ENCODE measurements at regions not wholly inside any gene's neighbourhood (a gene's known extent, or its start where the extent isn't known, plus 50 kb on each side); places are given as distances from the start of the nearest gene placed in this dataset.
A peak's percentile ranks its signal among the peaks of the same experiment; 100 is the strongest.

GRCh38 chr1:244967159-244967558 is 102.8 kb upstream of the HNRNPU start:
- TF ChIP-seq CTCF (IDR thresholded peaks at IDR 0.05) = no peak
- no peak for TF ChIP-seq POLR2AphosphoS5 (IDR thresholded peaks at IDR 0.05)
- Histone ChIP-seq H3K36me3 (no peaks in the 10 kb centered on the region), H3K9me3 (no peaks in the 10 kb centered on the region), H3K4me3 (no peak overlapping the region), H3K4me1 (peaks cover 17 to 46% (median 35%) of the 10 kb centered on the region in 4 donors), H3K27me3 (no peaks in the 10 kb centered on the region), H3K27ac (peak overlapping the region in 1 of 5 donors; percentile 100)
- 74 to 92% (median 85%) methylated on average over 2 of the region's 2 CpGs for WGBS, 5 donors
- DNase-seq = no peak
- intact Hi-C loops (cut with DNase I; ENCODE audit: low total_unique reads) = loop anchor here (10.0 kb wide), 1 partner anchor 132 kb away; the partner anchor contains the start of gene COX20

- Histone ChIP-seq H3K36me3 (no peaks in the 10 kb centered on the region), H3K4me1 (peaks cover 17 to 41% (median 33%) of the 10 kb centered on the region in 4 donors), H3K9me3 (no peaks in the 10 kb centered on the region), H3K4me3 (no peak overlapping the region), H3K27ac (peak overlapping the region in 3 of 5 donors; percentile 30 to 83 (median 80)), H3K27me3 (no peaks in the 10 kb centered on the region)
- no peak for DNase-seq
- intact Hi-C loops (cut with DNase I; ENCODE audit: low total_unique reads) = loop anchor here (10.0 kb wide), 1 partner anchor 131 kb away; the partner anchor contains the start of gene COX20
- 59 to 74% (median 65%) methylated on average over 8 of the region's 8 CpGs for WGBS, 5 donors
- no peak for TF ChIP-seq CTCF (IDR thresholded peaks at IDR 0.05)
- TF ChIP-seq EP300 (IDR thresholded peaks at IDR 0.05) = no peak
- TF ChIP-seq POLR2A (IDR thresholded peaks at IDR 0.05) = no peak
- no peak for TF ChIP-seq POLR2AphosphoS5 (IDR thresholded peaks at IDR 0.05)
Measured at GRCh38 chr1:244965185-244966030, 101.1 kb upstream of the HNRNPU start.

GRCh38 chr1:244964112-244964971 is 100.0 kb upstream of the HNRNPU start:
- peak overlapping the region in 1 of 4 donors; percentile 5 for H3K4me3 ChIP-seq

GRCh38 chr1:244963231-244963826 is 99.0 kb upstream of the HNRNPU start:
- H3K4me3 ChIP-seq = no peak overlapping the region
- peak overlapping the region in 3 of 5 donors; percentile 74 to 83 (median 80) for H3K27ac ChIP-seq
- H3K9me3 ChIP-seq = no peaks in the 10 kb centered on the region
- no peak for TF ChIP-seq CTCF (IDR thresholded peaks at IDR 0.05)
- TF ChIP-seq POLR2AphosphoS5 (IDR thresholded peaks at IDR 0.05) = no peak
- no peak for TF ChIP-seq EP300 (IDR thresholded peaks at IDR 0.05)
- no peak for TF ChIP-seq POLR2A (IDR thresholded peaks at IDR 0.05)
- 94 to 97% (median 95%) methylated on average over 7 of the region's 7 CpGs for WGBS, 5 donors
- intact Hi-C loops (cut with DNase I; ENCODE audit: low total_unique reads) = loop anchor here (10.0 kb wide), 1 partner anchor 129 kb away; the partner anchor contains the start of gene COX20
- no peaks in the 10 kb centered on the region for H3K27me3 ChIP-seq
- peaks cover 8 to 28% (median 23%) of the 10 kb centered on the region in 4 donors for H3K4me1 ChIP-seq
- no peak for DNase-seq
- no peaks in the 10 kb centered on the region for H3K36me3 ChIP-seq

More at GRCh38 chr1:244964112-244964971, 100.0 kb upstream of the HNRNPU start:
- Histone ChIP-seq H3K27ac (peak overlapping the region; percentile 68 to 83 (median 78)), H3K9me3 (no peaks in the 10 kb centered on the region), H3K27me3 (no peaks in the 10 kb centered on the region), H3K4me1 (peaks cover 17 to 38% (median 32%) of the 10 kb centered on the region in 4 donors), H3K36me3 (no peaks in the 10 kb centered on the region)
- 5 to 10% (median 7%) methylated on average over 11 of the region's 11 CpGs for WGBS, 5 donors
- intact Hi-C loops (cut with DNase I; ENCODE audit: low total_unique reads) = loop anchor here (10.0 kb wide), 1 partner anchor 130 kb away; the partner anchor contains the start of gene COX20
- peak; percentile 31 to 70 for DNase-seq
- TF ChIP-seq POLR2A (IDR thresholded peaks at IDR 0.05) (no peak), POLR2AphosphoS5 (IDR thresholded peaks at IDR 0.05) (peak in 1 of 3 donors; percentile 20)

Data from stomach (tissue), 8 donors.